Stomach (tissue), 8 donors: ENCODE measurements at regions not wholly inside any gene's neighbourhood (a gene's known extent, or its start where the extent isn't known, plus 50 kb on each side); places are given as distances from the start of the nearest gene placed in this dataset.

Source experiments
- DNase-seq, 2 donors: peaks; one replicate each; pipeline versions ENCODE4 v3.0.0 to v3.0.0-alpha.2; 2013 to 2019
- H3K27ac ChIP-seq, 5 donors: fragments of 200-600 bp in 4 of 5; sonication (generic) in 4 of 5; one replicate each; pipeline ENCODE4 v1.5.1; 2013 to 2019; ENCODE audit warnings: mild to moderate bottlenecking in 1 of 5, moderate library complexity in 1 of 5
- H3K27me3 ChIP-seq, 3 donors: fragments of 200-600 bp; sonication (generic); one replicate each; pipeline ENCODE4 v1.5.1; 2017 to 2019; ENCODE audit warnings: mixed run types in 1 of 3
- H3K36me3 ChIP-seq, 4 donors: fragments of 200-600 bp; sonication (generic); 1 replicate in 3 of 4; 2 replicates in 1 of 4; pipeline ENCODE4 v1.5.1; 2016 to 2019
- H3K4me1 ChIP-seq, 4 donors: fragments of 200-600 bp; sonication (generic); one replicate each; pipeline ENCODE4 v1.5.1; 2016 to 2019
- H3K4me3 ChIP-seq, 4 donors: fragments of 200-600 bp; sonication (generic) in 3 of 4; one replicate each; pipeline ENCODE4 v1.5.1; 2016 to 2019; ENCODE audit warnings: mild to moderate bottlenecking in 1 of 4
- H3K9me3 ChIP-seq, 4 donors: fragments of 200-600 bp; sonication (generic); one replicate each; pipeline ENCODE4 v1.5.1; 2016 to 2019
- CTCF ChIP-seq, 7 experiments: fragments of 450-650 bp in 4 of 7; fragments of 200-600 bp in 3 of 7; sonication (generic) in 3 of 7; IDR thresholded peaks; one replicate each; pipeline ENCODE4 v1.5.1; 2016 to 2019; ENCODE audit warnings: antibody characterized with exemption in 7 of 7, control low read depth in 2 of 7, mild to moderate bottlenecking in 1 of 7
- EP300 ChIP-seq: sonication (generic); formaldehyde crosslinking; IDR thresholded peaks from one replicate; pipeline ENCODE4 v1.6.1; 2017; ENCODE audit warnings: antibody characterized with exemption
- POLR2A ChIP-seq, 4 donors: fragments of 450-650 bp; IDR thresholded peaks; one replicate each; pipeline ENCODE4 v1.6.1; 2016; ENCODE audit warnings: antibody characterized with exemption in 4 of 4, control low read depth in 2 of 4, mild to moderate bottlenecking in 1 of 4, moderate library complexity in 1 of 4
- POLR2AphosphoS5 ChIP-seq, 3 donors: sonication (generic); formaldehyde crosslinking; IDR thresholded peaks; one replicate each; pipeline ENCODE4 v1.6.1; 2016; ENCODE audit warnings: antibody characterized with exemption in 3 of 3
- WGBS, 5 donors: extraction: QIAGEN DNeasy Blood & Tissue Kit in 3 of 5; methylation state at CpG; one replicate each; pipeline versions ENCODE4 v1.1.5 to v1.1.7; 2013 to 2018; 5-methylcytosine and 5-hydroxymethylcytosine counted together
- intact Hi-C: fragments of 100-400 bp; cut with DNase I; formaldehyde crosslinking; loops from one replicate; pipeline ENCODE4 v1.15.1; 2023; ENCODE audit warnings: low total_unique reads
- donor health status: healthy with polysubstance abuse.
- donor health status: Bipolar disorder and iron deficiency.
- donor health status: healthy.

GRCh38 chr12:111248236-111249017 is 120.5 kb downstream of the PHETA1 start:
- 46 to 57% (median 50%) methylated on average over 12 to 13 of the region's 13 CpGs for WGBS, 5 donors
- peak in 1 of 2 donors; percentile 27 for DNase-seq
- no peaks in the 10 kb centered on the region for H3K4me1 ChIP-seq
- TF ChIP-seq POLR2A (IDR thresholded peaks at IDR 0.05) (no peak), EP300 (no peak), CTCF (IDR thresholded peaks at IDR 0.05) (no peak), POLR2AphosphoS5 (IDR thresholded peaks at IDR 0.05) (no peak)
- no peak overlapping the region for H3K4me3 ChIP-seq
- H3K36me3 ChIP-seq, result no peaks in the 10 kb centered on the region
- peaks cover 8 to 24% (median 19%) of the 10 kb centered on the region in 4 donors for H3K9me3 ChIP-seq
- intact Hi-C loops, result no loop called here
- no peak overlapping the region for H3K27ac ChIP-seq
- peaks cover 0 to 49% (median 0%) of the 10 kb centered on the region in 3 donors for H3K27me3 ChIP-seq

GRCh38 chr12:111247083-111247783 is 121.7 kb downstream of the PHETA1 start:
- Histone ChIP-seq H3K36me3 (no peaks in the 10 kb centered on the region), H3K27me3 (peaks cover 0 to 38% (median 0%) of the 10 kb centered on the region in 3 donors), H3K4me1 (no peaks in the 10 kb centered on the region), H3K4me3 (no peak overlapping the region), H3K27ac (no peak overlapping the region), H3K9me3 (peaks cover 8 to 29% (median 21%) of the 10 kb centered on the region in 4 donors)
- intact Hi-C loops, result no loop called here
- TF ChIP-seq POLR2A (IDR thresholded peaks at IDR 0.05), result no peak
- no peak for TF ChIP-seq EP300
- no peak for TF ChIP-seq CTCF (IDR thresholded peaks at IDR 0.05)
- no peak for TF ChIP-seq POLR2AphosphoS5 (IDR thresholded peaks at IDR 0.05)
- no peak for DNase-seq
- WGBS, 5 donors, result 81 to 91% (median 86%) methylated on average over 17 of the region's 17 CpGs

GRCh38 chr12:111246477-111247011 is 122.4 kb downstream of the PHETA1 start:
- TF ChIP-seq POLR2AphosphoS5 (IDR thresholded peaks at IDR 0.05) (no peak), CTCF (IDR thresholded peaks at IDR 0.05) (no peak), EP300 (no peak), POLR2A (IDR thresholded peaks at IDR 0.05) (no peak)
- intact Hi-C loops, result no loop called here
- Histone ChIP-seq H3K4me1 (no peaks in the 10 kb centered on the region), H3K27ac (no peak overlapping the region), H3K9me3 (peaks cover 8 to 30% (median 21%) of the 10 kb centered on the region in 4 donors), H3K36me3 (no peaks in the 10 kb centered on the region), H3K27me3 (peaks cover 0 to 34% (median 0%) of the 10 kb centered on the region in 3 donors), H3K4me3 (no peak overlapping the region)
- 69 to 81% (median 73%) methylated on average over 7 of the region's 7 CpGs for WGBS, 5 donors
- no peak for DNase-seq

GRCh38 chr12:111245701-111246476 is 123.0 kb downstream of the PHETA1 start:
- Histone ChIP-seq H3K36me3 (no peaks in the 10 kb centered on the region), H3K27me3 (peaks cover 0 to 33% (median 0%) of the 10 kb centered on the region in 3 donors), H3K9me3 (peaks cover 8 to 30% (median 21%) of the 10 kb centered on the region in 4 donors), H3K27ac (no peak overlapping the region), H3K4me3 (no peak overlapping the region), H3K4me1 (no peaks in the 10 kb centered on the region)
- TF ChIP-seq POLR2A (IDR thresholded peaks at IDR 0.05), result no peak
- TF ChIP-seq EP300, result no peak
- DNase-seq, result no peak
- intact Hi-C loops, result no loop called here
- 83 to 91% (median 88%) methylated on average over 12 of the region's 12 CpGs for WGBS, 5 donors
